HG02938 (cell line): ENCODE measurements at regions not wholly inside any gene's neighbourhood (a gene's known extent, or its start where the extent isn't known, plus 50 kb on each side); places are given as distances from the start of the nearest gene placed in this dataset.

Experiments
- ATAC-seq: cut with Tn5 transposase; IDR thresholded peaks from one replicate; pipeline ENCODE4 v1.9.1; 2021; ENCODE audit warnings: mild to moderate bottlenecking, moderate library complexity; ENCODE audit not compliant: unreplicated experiment

DNA sequence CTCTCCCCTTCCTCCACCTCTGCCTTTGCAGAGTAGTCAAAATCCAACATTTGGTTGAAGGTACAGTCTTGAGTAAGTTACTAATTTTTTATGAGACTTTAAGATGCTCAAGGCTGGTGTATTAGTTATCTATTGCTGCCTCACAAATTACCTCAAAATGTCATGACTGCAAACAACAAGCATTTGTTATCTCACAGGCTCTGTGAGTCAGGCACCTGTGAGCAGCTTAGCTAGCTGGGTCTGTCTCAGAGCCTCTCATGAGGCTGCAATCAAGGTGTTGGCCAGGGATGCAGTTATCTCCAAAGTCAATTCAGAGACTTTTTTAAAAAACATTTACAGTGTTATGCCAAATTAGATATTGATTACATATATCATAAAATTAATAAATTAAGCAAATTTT lies 371.3 kb upstream of the RGMB start:
- ATAC-seq, result no peak

DNA sequence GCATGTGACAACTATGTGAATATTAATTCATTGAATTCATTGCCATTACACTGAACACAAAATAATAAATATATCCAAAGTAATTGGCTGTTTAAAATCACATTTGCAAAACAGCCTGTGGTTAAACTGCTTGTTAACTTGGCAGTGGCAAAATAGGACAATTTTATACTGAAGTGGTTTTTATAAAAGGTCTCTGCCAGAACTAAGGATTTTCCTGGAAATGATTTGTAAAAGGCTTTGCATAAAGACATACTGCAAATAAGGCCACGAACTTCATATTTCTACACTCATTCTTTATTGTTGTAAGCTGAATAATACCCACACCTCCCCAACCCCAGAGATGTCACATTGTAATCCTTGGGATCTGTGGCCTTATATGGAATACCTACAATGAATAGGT lies 370.3 kb upstream of the RGMB start:
- no peak for ATAC-seq

DNA sequence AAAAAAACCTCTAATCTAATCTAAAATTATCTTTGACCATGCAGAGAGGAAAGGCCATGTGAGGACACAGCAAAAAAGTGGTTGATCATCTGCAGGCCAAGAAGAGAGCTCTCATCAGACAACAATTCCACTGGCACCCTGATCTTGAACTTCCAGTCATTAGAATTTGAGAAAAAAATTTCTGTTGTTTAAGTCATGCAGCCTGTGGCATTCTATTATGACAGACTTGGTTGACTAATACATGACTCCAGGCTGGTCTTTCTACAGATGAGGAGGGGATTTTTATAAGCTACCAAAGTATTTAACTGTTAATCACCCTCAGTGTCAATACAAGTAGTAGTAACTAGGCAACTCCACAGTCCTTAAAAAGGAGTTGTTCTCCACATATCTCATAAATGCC lies 358.5 kb upstream of the RGMB start:
- no peak for ATAC-seq

DNA sequence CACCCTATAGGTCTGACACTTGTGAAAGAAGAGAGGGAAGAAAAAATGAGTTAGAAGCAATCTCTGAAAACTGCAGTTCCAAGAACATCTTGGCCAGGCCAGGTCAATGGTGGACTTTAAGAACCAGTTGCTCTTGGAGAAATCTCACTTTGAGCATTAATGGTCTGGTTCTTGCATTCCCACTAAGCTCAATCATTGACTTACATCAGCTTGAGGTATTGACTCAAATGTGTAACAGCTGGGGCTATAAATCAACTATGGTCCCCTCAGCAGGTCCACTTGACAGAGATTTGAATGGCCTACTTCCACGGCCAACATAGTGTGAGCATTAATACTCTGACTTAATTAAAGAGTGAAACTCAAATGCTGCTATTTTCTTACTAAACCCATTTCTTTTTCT lies 357.8 kb upstream of the RGMB start:
- no peak for ATAC-seq

DNA sequence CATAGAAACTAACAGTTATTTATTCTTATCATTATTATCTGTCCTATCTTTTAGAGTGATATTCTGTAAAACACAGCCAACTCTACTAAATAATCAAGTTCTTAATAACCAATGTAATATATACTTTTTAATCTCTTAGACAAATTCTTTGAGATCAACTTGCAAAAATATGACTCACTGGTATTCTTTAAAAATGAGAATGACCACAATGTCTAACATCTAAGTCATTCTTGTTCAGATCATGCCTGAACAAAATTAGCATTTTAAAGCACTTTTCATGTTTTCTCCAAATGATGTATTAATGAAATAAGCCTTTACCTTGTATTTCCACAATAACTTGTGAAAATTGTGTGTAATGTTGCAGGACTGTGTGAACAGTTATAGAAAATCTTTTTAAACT lies 356.9 kb upstream of the RGMB start:
- no peak for ATAC-seq

DNA sequence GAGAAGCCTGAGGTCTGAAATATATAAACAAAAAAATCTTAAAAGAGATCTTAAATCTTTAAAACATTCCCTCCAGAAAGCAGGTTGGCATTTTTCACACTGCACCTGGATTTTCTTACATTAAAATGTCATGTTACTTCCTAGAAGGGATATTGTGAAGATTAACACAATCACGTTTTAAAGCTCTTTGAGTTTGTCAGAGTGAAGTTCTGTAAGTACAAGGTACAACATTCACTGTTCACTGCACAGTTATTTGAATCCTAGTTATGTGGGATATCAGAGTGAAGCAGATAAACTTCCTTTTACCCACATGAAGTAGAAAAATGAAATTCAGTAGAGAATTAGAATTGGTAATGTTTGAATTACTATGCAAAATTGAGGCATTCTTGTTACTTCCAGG lies 353.6 kb upstream of the RGMB start:
- no peak for ATAC-seq

DNA sequence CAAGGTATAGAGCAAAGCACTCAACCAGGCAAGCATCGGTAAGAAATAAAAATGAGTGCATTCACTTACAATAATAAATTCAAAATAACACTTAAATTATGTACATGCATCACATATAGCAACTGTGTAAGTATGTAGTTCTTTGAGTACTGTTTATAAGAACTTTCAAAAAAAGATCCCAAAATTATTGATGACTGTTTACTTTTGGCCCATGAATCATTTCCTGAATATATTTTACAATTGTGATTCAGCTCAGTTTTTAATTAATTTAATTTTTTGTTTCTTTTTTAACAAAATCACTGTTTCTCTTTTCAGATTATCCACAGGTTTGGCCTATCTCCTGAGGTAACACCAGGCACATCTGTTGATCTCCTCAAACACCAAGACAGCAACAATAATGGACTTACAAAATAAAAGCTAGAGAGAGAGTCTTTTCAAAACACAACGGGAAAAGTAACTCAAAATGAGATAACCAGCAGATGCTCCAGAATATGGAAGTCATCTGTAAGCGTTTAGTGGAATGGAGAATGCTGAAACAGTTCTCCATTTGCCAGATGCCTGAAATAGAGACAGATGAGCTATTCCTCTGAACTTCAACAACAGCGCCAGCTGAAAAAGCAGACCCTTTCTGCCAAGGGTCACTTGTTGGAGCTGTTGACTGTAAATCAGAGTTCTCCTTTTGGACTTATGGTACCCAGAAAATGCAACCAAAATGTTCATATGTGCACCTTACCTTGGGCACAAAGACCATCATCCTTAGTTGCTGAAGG lies 348.6 kb upstream of the RGMB start:
- no peak for ATAC-seq

DNA sequence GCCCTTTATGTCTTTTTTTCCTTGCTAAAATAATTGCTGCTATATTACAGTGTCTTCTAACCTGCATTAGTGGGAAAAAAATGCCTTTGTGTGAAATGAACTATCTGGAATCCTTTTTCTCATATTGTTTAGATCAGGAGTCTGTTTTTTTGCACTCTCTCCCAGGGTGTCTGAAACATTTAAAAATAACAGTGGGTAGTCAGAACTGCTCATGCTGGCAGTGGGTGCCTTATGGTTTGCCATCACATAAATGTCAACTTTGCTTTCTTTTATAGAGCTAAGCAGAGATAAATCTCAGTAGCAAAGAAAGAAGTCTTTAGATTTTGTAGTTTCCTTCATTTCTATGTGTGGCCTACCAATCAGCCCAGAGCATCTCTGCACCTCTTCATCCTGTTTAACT lies 347.8 kb upstream of the RGMB start:
- no peak for ATAC-seq

- no peak for ATAC-seq
Measured at GRCh38 chr5:98428806-98429205, 344.7 kb upstream of the RGMB start.

DNA sequence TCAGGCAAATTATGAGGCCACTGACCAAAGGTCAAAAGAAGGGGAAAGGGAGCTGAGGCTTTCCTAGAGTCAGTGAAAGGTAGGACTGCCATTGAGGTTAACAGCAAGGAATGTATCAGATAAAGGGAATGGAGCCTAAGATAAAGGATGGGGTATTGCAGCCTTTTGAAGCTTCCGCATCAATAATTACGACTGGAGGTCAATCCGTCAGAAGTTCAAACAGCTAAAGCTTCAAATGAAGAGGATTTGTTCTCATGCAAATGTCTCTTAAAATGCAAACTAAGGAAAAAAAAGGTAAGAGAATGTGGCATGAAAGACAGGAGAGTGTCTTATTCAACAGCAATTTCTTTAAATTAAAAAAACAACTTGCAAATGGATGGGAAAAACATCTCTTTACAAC lies 341.1 kb upstream of the RGMB start:
- no peak for ATAC-seq

DNA sequence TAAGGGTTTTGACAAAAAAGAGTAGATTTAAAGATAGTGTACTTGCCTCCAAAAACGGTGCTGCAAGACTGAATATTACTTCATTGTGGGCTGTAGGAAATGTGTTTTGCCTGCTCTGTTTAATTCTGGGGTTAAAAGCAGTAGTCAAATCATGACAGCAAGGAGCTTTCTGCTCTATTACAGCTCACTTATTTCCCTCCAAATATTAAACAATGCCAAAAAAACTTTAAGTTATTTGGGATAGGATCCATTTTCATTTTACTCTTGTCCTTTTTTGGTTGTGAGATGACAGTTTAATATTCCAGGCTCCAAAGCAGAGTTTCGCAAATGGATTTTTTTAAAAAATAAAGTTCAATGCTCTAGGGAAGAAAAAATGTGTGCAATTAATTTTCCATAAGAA lies 340.4 kb upstream of the RGMB start:
- ATAC-seq, result no peak

DNA sequence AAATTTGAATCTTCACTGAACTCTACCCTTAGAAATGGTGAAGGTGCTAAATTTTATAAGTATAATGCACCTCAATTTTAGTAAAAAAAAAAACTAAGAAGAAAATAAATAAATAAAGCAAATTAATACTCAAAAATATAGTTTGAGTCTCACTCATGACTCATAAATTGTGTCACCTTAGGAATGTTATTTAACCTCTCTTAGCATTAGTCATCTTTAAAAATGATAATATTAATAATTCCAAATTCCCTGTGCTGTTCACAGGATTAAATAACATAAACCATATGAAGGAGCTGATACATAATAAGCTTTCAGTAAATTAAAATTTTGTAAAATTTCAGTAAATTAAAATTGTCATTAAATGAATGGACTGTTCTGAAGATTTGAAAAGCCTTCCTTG lies 339.8 kb upstream of the RGMB start:
- no peak for ATAC-seq

DNA sequence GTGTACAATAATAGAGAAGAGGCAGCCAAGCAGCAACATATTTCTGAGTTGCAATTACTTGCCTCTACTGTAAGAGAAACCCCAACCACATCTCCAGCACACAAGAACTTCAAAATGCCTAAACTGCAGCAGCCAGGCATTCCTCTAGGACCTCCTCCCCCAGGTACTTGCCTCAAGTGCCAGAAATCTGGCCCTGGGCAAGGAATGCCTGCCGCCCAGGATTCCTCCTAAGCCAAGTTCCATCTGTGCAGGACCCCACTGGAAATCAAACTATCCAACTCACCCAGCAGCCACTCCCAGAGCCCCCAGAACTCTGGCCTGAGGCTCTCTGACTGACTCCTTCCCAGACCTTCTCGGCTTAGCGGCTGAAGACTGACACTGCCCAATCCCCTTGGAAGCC lies 336.8 kb upstream of the RGMB start:
- ATAC-seq, result no peak

- ATAC-seq, result no peak
Measured at GRCh38 chr5:98442448-98442847, 331.0 kb upstream of the RGMB start.

DNA sequence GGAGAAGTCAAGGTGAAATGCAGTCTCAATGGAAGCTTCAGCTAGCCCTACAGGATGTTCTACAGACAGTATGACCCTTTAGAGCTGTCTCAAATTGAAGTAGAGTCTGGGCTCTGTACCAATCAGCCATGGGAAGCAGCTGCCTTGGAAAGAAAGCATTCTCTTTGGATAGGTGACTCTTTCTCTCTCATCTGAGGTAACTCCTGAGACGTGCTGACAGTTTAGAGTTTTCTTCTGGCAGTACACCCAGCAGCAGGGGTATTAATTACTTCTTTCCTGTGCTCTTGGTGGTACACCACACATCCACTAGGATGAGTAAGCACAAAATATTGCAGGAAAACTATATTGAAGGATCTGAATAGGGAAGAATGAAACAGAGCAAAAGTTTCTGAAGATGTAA lies 329.6 kb upstream of the RGMB start:
- ATAC-seq, result no peak

GRCh38 chr5:98453296-98453695 lies 320.2 kb upstream of the RGMB start:
- ATAC-seq, result no peak

GRCh38 chr5:98454407-98454806 lies 319.1 kb upstream of the RGMB start:
- no peak for ATAC-seq

GRCh38 chr5:98454904-98455303 lies 318.6 kb upstream of the RGMB start:
- ATAC-seq, result no peak

- no peak for ATAC-seq
Measured at GRCh38 chr5:98455665-98456064, 317.8 kb upstream of the RGMB start.

- no peak for ATAC-seq
Measured at GRCh38 chr5:98458004-98458403, 315.5 kb upstream of the RGMB start.

GRCh38 chr5:98458726-98459125 lies 314.7 kb upstream of the RGMB start:
- ATAC-seq, result no peak

GRCh38 chr5:98460536-98460935 lies 312.9 kb upstream of the RGMB start:
- ATAC-seq, result no peak

DNA sequence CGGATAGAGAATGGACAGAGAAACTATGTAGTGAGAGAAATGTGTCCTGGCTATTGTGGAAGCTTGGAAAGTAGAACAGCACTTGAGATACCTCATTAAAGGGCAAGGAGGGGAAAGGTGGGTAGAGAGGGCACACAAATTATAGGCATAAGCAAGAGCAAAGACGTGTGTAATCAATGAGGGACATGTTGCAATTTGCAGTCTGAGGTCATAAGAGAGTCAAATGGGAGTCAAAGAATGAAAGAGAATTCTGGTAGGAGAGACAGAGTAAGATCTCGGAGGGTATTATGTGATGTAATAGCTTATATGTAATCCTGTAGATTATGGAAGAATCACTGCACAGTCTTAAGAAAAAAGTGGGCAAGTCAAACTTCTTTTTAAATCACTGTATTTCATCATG lies 312.0 kb upstream of the RGMB start:
- ATAC-seq, result no peak
